HepG2 (cell line): ENCODE measurements at regions not wholly inside any gene's neighbourhood (a gene's known extent, or its start where the extent isn't known, plus 50 kb on each side); places are given as distances from the start of the nearest gene placed in this dataset.

Experiments used
- ATAC-seq: fragments of 200-7000 bp; cut with Tn5 transposase; 3 replicates; pipeline ENCODE4 v1.9.1; 2020; ENCODE audit warnings: mild to moderate bottlenecking, moderate library complexity
- BruUV-seq: library from RNA; stranded (reverse); fragments of 400-500 nt; replicated peaks from 2 replicates; lab custom pipeline; 2021; lab: Mats Ljungman, UMichigan
- CTCF ChIA-PET: fragments of 300-600 bp; formaldehyde crosslinking; extraction: SDS; loops from one replicate; lab custom pipeline; 2021; ENCODE audit warnings: low total read pairs, inconsistent platforms, low intra/inter-chr PET ratio; lab: Yijun Ruan, JAX
- POLR2A ChIA-PET: fragments of 350-600 bp; sonication (Branson Sonifier 250); formaldehyde crosslinking; loops from one replicate; lab custom pipeline; 2020; ENCODE audit warnings: antibody characterized with exemption, inconsistent platforms; lab: Yijun Ruan, JAX
- DNase-seq: peaks from one replicate; pipeline ENCODE4 v3.0.0-alpha.2; 2015; ENCODE audit warnings: low spot score
- FAIRE-seq: peaks from 3 replicates; lab custom pipeline; 2011; peaks lifted over from hg19 to GRCh38; lab: Jason Lieb, UNC
- H2AFZ ChIP-seq: one replicate; pipeline ENCODE4 v1.6.1; 2011; ENCODE audit warnings: low read length, inconsistent platforms
- H3K27ac ChIP-seq: fragments of 300-600 bp; 3 replicates; pipeline ENCODE4 v1.8.0; 2011; ENCODE audit warnings: mixed run types, mild to moderate bottlenecking, mixed read lengths, low read length, inconsistent platforms; ENCODE audit not compliant: insufficient read depth; ENCODE audit errors: extremely low read length
- H3K27me3 ChIP-seq, 2 experiments: fragments of 200-600 bp in 1 of 2; 2 replicates in 1 of 2; 3 replicates in 1 of 2; pipeline versions ENCODE4 v1.6.0 to v1.8.0; 2011; ENCODE audit warnings: low read length in 2 of 2, mild to moderate bottlenecking in 2 of 2, moderate library complexity in 2 of 2, inconsistent platforms in 1 of 2; ENCODE audit not compliant: insufficient read depth in 2 of 2, control insufficient read depth in 1 of 2
- H3K36me3 ChIP-seq, 2 experiments: fragments of 200-600 bp in 1 of 2; replicated peaks in 1 of 2; 2 replicates in 1 of 2; 3 replicates in 1 of 2; pipeline versions ENCODE4 v1.5.1 to v1.8.0; 2011; ENCODE audit warnings: low read length in 2 of 2, inconsistent platforms in 1 of 2; ENCODE audit not compliant: insufficient read depth in 2 of 2, control insufficient read depth in 1 of 2
- H3K4me1 ChIP-seq: 2 replicates; pipeline ENCODE4 v1.5.1; 2012; ENCODE audit warnings: low read length, inconsistent platforms; ENCODE audit not compliant: insufficient read depth
- H3K4me2 ChIP-seq: 2 replicates; pipeline ENCODE4 v1.6.0; 2011; ENCODE audit warnings: low read depth, low read length, inconsistent platforms
- H3K4me3 ChIP-seq, 3 experiments: fragments of 200-600 bp in 1 of 3; sonication (generic), shearing (Covaris generic) in 1 of 3; replicated peaks in 1 of 3; 2 replicates each; pipeline ENCODE4 v1.5.1; 2011 to 2016; ENCODE audit warnings: low read length in 3 of 3, inconsistent platforms in 2 of 3, low read depth in 2 of 3, mild to moderate bottlenecking in 2 of 3, control low read depth in 1 of 3, mixed read lengths in 1 of 3; ENCODE audit not compliant: insufficient read depth in 1 of 3
- H3K79me2 ChIP-seq: one replicate; pipeline ENCODE4 v1.6.1; 2011; ENCODE audit warnings: low read length, inconsistent platforms; ENCODE audit not compliant: insufficient read depth
- H3K9ac ChIP-seq: 2 replicates; pipeline ENCODE4 v1.6.0; 2011; ENCODE audit warnings: mild to moderate bottlenecking, low read depth, low read length, inconsistent platforms; ENCODE audit not compliant: insufficient read depth
- H3K9me3 ChIP-seq: 2 replicates; pipeline ENCODE4 v1.5.1; 2012; ENCODE audit warnings: mild to moderate bottlenecking, low read length
- H4K20me1 ChIP-seq: 2 replicates; pipeline ENCODE4 v1.6.0; 2011; ENCODE audit warnings: inconsistent platforms, mild to moderate bottlenecking, low read length, moderate library complexity; ENCODE audit not compliant: insufficient read depth
- AGO1 ChIP-seq: fragments of 200-400 bp; formaldehyde crosslinking; IDR thresholded peaks from 2 replicates; pipeline ENCODE4 v1.6.1; 2017; ENCODE audit warnings: mild to moderate bottlenecking, low read depth, low read length, moderate library complexity; ENCODE audit not compliant: poor library complexity, severe bottlenecking
- KDM2A ChIP-seq: sonication (generic); formaldehyde crosslinking; IDR thresholded peaks from 2 replicates; pipeline ENCODE4 v1.4.0; 2020; ENCODE audit warnings: low read depth, missing genetic modification reagents, borderline replicate concordance
- MEF2D ChIP-seq: sonication (generic); formaldehyde crosslinking; IDR thresholded peaks from 2 replicates; pipeline ENCODE4 v1.5.1; 2020; ENCODE audit warnings: mild to moderate bottlenecking, missing genetic modification reagents
- NFYC ChIP-seq: IDR thresholded peaks from 2 replicates; pipeline ENCODE4 v1.6.1; 2016; ENCODE audit warnings: missing genetic modification reagents, missing compliant biosample characterization
- SMYD3 ChIP-seq: sonication (generic); formaldehyde crosslinking; IDR thresholded peaks from 2 replicates; pipeline ENCODE4 v1.8.1; 2023; ENCODE audit warnings: mild to moderate bottlenecking, missing genetic modification reagents
- THRA ChIP-seq: sonication (generic); formaldehyde crosslinking; IDR thresholded peaks from 2 replicates; pipeline ENCODE4 v1.4.0; 2020; ENCODE audit warnings: missing genetic modification reagents, borderline replicate concordance
- ZBTB43 ChIP-seq: sonication (generic); formaldehyde crosslinking; conservative IDR thresholded peaks from 2 replicates; pipeline ENCODE4 v1.4.0; 2020; ENCODE audit warnings: missing genetic modification reagents
- ZKSCAN8 ChIP-seq: IDR thresholded peaks from 2 replicates; pipeline ENCODE4 v1.6.1; 2016; ENCODE audit warnings: borderline replicate concordance, missing genetic modification reagents, missing compliant biosample characterization
- ZNF383 ChIP-seq: sonication (generic); formaldehyde crosslinking; IDR thresholded peaks from 2 replicates; pipeline ENCODE4 v1.4.0; 2020; ENCODE audit warnings: missing genetic modification reagents, mild to moderate bottlenecking, borderline replicate concordance
- ZNF512B ChIP-seq: sonication (generic); formaldehyde crosslinking; IDR thresholded peaks from 2 replicates; pipeline ENCODE4 v1.5.1; 2020; ENCODE audit warnings: missing genetic modification reagents, mild to moderate bottlenecking, borderline replicate concordance
- ZNF569 ChIP-seq: sonication (generic); formaldehyde crosslinking; IDR thresholded peaks from 2 replicates; pipeline ENCODE4 v1.5.0; 2020; ENCODE audit warnings: mild to moderate bottlenecking, missing genetic modification reagents, moderate library complexity, borderline replicate concordance
- ZNF570 ChIP-seq: sonication (generic); formaldehyde crosslinking; IDR thresholded peaks from 2 replicates; pipeline ENCODE4 v1.4.0; 2020; ENCODE audit warnings: mild to moderate bottlenecking, missing genetic modification reagents, borderline replicate concordance
- ZNF784 ChIP-seq: sonication (generic); formaldehyde crosslinking; IDR thresholded peaks from 2 replicates; pipeline ENCODE4 v1.5.1; 2020; ENCODE audit warnings: missing genetic modification reagents, mild to moderate bottlenecking, borderline replicate concordance
- ZNF883 ChIP-seq: sonication (generic); formaldehyde crosslinking; IDR thresholded peaks from 2 replicates; pipeline ENCODE4 v1.5.1; 2020; ENCODE audit warnings: mild to moderate bottlenecking, missing genetic modification reagents; ENCODE audit errors: not compliant biosample characterization
- WGBS: methylation state at CpG from one replicate; pipeline ENCODE4 v1.1.6; 2017; ENCODE audit warnings: low lambda C conversion rate; 5-methylcytosine and 5-hydroxymethylcytosine counted together
- in situ Hi-C: cut with HindIII; loops from 2 replicates; pipeline ENCODE4 v1.10.0; 2017; ENCODE audit warnings: low pct_unique_long_range_greater_than_20kb; ENCODE audit not compliant: extremely low pct_ligation_motif_present
- intact Hi-C: fragments of 100-400 bp; cut with micrococcal nuclease; formaldehyde crosslinking; loops from one replicate; pipeline ENCODE4 v1.10.0; 2022; ENCODE audit not compliant: unreplicated experiment

GRCh38 chr18:75582940-75583339, 155.4 kb upstream of the SMIM21 start:
- Histone ChIP-seq H3K79me2 (no peaks in the 10 kb centered on the region), H3K9ac (no peak overlapping the region), H3K36me3 (no peaks in the 10 kb centered on the region), H3K4me2 (no peak overlapping the region), H3K4me1 (no peaks in the 10 kb centered on the region), H3K9me3 (no peaks in the 10 kb centered on the region), H4K20me1 (no peaks in the 10 kb centered on the region), H3K27me3 (0 out of 5 replicates have a peak, but pooled peaks cover 0 to 5% of the 10 kb centered on the region in 2 experiments), H3K27ac (no peak overlapping the region), H3K4me3 (no peak overlapping the region), H2AFZ (no peak overlapping the region)
- no peak for ATAC-seq
- TF ChIP-seq ZNF883 (CRISPR knock-in tag) (no peak), ZKSCAN8 (CRISPR knock-in tag) (no peak), ZBTB43 (CRISPR knock-in tag) (no peak), NFYC (CRISPR knock-in tag) (no peak), MEF2D (no peak), ZNF784 (no peak), KDM2A (CRISPR knock-in tag) (no peak), AGO1 (no peak), SMYD3 (CRISPR knock-in tag) (no peak), ZNF569 (CRISPR knock-in tag) (no peak), ZNF570 (CRISPR knock-in tag) (no peak), ZNF512B (no peak), ZNF383 (CRISPR knock-in tag) (no peak), THRA (no peak)
- ChIA-PET CTCF (no interaction called here), POLR2A (no interaction called here)
- FAIRE-seq: no peak
- no peak for DNase-seq
- intact Hi-C loops: no loop called here
- in situ Hi-C loops: no loop called here
- no TSS peak for BruUV-seq
- 36% methylated on average over 2 of the region's 6 CpGs for WGBS
